Peyer's patch (tissue), 4 donors: ENCODE measurements at regions not wholly inside any gene's neighbourhood (a gene's known extent, or its start where the extent isn't known, plus 50 kb on each side); places are given as distances from the start of the nearest gene placed in this dataset.

Experiments
- DNase-seq, 3 donors: peaks; one replicate each; pipeline ENCODE4 v3.0.0-alpha.2; 2017 to 2019
- H3K27ac ChIP-seq, 4 donors: fragments of 200-600 bp; sonication (generic); one replicate each; pipeline ENCODE4 v1.5.1; 2016 to 2019
- H3K27me3 ChIP-seq, 2 donors: fragments of 200-600 bp; sonication (generic); one replicate each; pipeline ENCODE4 v1.5.1; 2019
- H3K36me3 ChIP-seq, 3 donors: fragments of 200-600 bp; sonication (generic); one replicate each; pipeline ENCODE4 v1.5.1; 2016 to 2019
- H3K4me1 ChIP-seq, 4 donors: fragments of 200-600 bp; sonication (generic); one replicate each; pipeline ENCODE4 v1.5.1; 2016 to 2019
- H3K4me3 ChIP-seq, 4 donors: fragments of 200-600 bp; sonication (generic); 1 replicate in 3 of 4; 2 replicates in 1 of 4; pipeline ENCODE4 v1.5.1; 2016 to 2019; ENCODE audit warnings: mild to moderate bottlenecking in 1 of 4
- H3K9me3 ChIP-seq, 4 donors: fragments of 200-600 bp; sonication (generic); one replicate each; pipeline ENCODE4 v1.5.1; 2016 to 2019; ENCODE audit warnings: mild to moderate bottlenecking in 1 of 4
- CTCF ChIP-seq, 6 experiments: fragments of 450-650 bp in 4 of 6; fragments of 200-600 bp in 2 of 6; sonication (generic) in 1 of 6; IDR thresholded peaks; one replicate each; pipeline ENCODE4 v1.5.1; 2017 to 2019; ENCODE audit warnings: antibody characterized with exemption in 6 of 6, mild to moderate bottlenecking in 3 of 6, moderate library complexity in 1 of 6
- POLR2A ChIP-seq, 2 donors: fragments of 450-650 bp; IDR thresholded peaks; one replicate each; pipeline ENCODE4 v1.5.1; 2017; ENCODE audit warnings: antibody characterized with exemption in 2 of 2, mild to moderate bottlenecking in 2 of 2, moderate library complexity in 2 of 2

DNA sequence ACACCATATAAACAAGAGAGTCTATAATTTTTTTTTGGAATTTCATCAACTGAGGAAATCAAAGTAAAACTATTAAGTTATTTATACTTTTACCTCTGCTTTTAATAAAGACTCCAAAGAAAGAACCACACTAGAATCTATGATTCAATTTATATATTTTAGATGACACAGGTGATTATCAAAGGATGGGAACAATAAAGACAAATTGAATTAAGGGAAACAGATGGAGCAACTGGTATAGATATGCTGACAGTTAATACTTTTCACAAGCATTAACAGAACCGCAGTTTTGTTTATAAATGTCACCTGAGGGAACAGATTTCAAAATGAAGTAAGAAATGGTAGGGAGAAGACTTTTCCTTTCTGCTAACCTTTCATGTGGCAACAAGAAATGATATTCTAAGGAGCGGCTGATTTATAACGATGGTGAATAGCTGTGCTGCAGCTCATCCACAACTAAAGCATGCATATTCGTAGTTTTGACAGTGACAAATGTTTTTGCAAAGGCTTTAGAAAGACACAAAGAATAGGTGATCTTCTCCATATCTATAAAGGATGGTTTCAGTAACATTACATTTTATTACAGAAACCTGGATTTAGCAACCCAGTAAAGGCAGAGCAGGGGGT lies 1502.9 kb upstream of the RAG2 start:
- Histone ChIP-seq H3K27ac (no peak overlapping the region), H3K4me1 (no peaks in the 10 kb centered on the region), H3K36me3 (no peaks in the 10 kb centered on the region), H3K4me3 (no peak overlapping the region), H3K9me3 (no peaks in the 10 kb centered on the region), H3K27me3 (no peaks in the 10 kb centered on the region)
- no peak for TF ChIP-seq POLR2A (IDR thresholded peaks at IDR 0.05)
- no peak for TF ChIP-seq CTCF (IDR thresholded peaks at IDR 0.05)
- DNase-seq: no peak

DNA sequence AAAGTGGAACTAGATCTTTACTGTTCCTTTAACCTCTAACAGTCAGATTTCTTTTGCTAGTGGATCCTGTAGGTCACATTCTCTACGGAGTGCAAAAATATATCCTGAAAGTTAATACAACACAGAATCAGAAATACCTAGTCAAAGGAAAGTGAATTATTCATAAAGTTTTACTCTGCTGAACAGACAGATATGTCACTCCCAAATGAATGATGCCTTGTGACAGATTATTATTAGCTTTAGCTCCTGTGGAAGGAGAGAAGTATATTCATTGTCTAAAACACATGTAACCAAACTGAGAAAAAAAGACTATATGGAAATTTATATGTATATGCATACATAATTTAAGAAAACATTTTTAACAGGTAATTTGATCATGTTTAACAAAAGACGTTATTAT lies 1497.2 kb upstream of the RAG2 start:
- no peak overlapping the region for H3K27ac ChIP-seq
- no peak for DNase-seq
- no peaks in the 10 kb centered on the region for H3K9me3 ChIP-seq
- H3K4me3 ChIP-seq: no peak overlapping the region
- no peaks in the 10 kb centered on the region for H3K27me3 ChIP-seq
- no peak for TF ChIP-seq POLR2A (IDR thresholded peaks at IDR 0.05)
- TF ChIP-seq CTCF (IDR thresholded peaks at IDR 0.05): no peak
- H3K36me3 ChIP-seq: no peaks in the 10 kb centered on the region
- no peaks in the 10 kb centered on the region for H3K4me1 ChIP-seq

- TF ChIP-seq POLR2A (IDR thresholded peaks at IDR 0.05) (no peak), CTCF (IDR thresholded peaks at IDR 0.05) (no peak)
- H3K27me3 ChIP-seq: no peaks in the 10 kb centered on the region
- no peak for DNase-seq
- H3K36me3 ChIP-seq: no peaks in the 10 kb centered on the region
- no peak overlapping the region for H3K4me3 ChIP-seq
- H3K9me3 ChIP-seq: peaks cover 0 to 7% (median 0%) of the 10 kb centered on the region in 4 donors
- no peaks in the 10 kb centered on the region for H3K4me1 ChIP-seq
- no peak overlapping the region for H3K27ac ChIP-seq
Measured at GRCh38 chr11:38089726-38090125, 1491.7 kb upstream of the RAG2 start.

DNA sequence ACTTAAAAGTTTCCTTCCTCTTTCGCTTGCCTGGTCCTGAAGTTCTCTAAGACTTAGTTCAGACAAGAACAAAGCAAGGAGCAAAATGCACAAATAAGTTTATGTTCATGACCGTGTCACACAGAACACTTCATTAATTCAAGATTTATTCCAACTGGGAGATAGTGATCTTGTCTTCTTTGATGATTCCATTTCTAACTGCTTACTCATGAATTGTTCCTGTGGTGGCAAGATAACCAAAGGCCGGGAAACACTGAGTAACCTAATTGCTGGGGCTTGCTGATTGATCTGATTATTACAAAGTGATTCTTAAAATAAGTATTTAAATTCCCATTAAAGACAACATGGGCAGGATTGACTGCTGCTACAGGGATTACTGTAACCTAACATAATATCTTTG lies 1462.9 kb upstream of the RAG2 start:
- H3K9me3 ChIP-seq: no peaks in the 10 kb centered on the region
- H3K27me3 ChIP-seq: no peaks in the 10 kb centered on the region
- TF ChIP-seq CTCF (IDR thresholded peaks at IDR 0.05) (no peak), POLR2A (IDR thresholded peaks at IDR 0.05) (no peak)
- no peaks in the 10 kb centered on the region for H3K4me1 ChIP-seq
- no peaks in the 10 kb centered on the region for H3K36me3 ChIP-seq
- no peak for DNase-seq
- no peak overlapping the region for H3K27ac ChIP-seq
- H3K4me3 ChIP-seq: no peak overlapping the region

GRCh38 chr11:38060136-38060535 lies 1462.1 kb upstream of the RAG2 start:
- H3K36me3 ChIP-seq: no peaks in the 10 kb centered on the region
- no peak overlapping the region for H3K4me3 ChIP-seq
- no peak overlapping the region for H3K27ac ChIP-seq
- no peaks in the 10 kb centered on the region for H3K9me3 ChIP-seq
- no peaks in the 10 kb centered on the region for H3K4me1 ChIP-seq
- TF ChIP-seq POLR2A (IDR thresholded peaks at IDR 0.05) (no peak), CTCF (IDR thresholded peaks at IDR 0.05) (no peak)
- no peak for DNase-seq
- no peaks in the 10 kb centered on the region for H3K27me3 ChIP-seq
